ENCODE measurements at regions not wholly inside any gene's neighbourhood (a gene's known extent, or its start where the extent isn't known, plus 50 kb on each side); places are given as distances from the start of the nearest gene placed in this dataset.

DNA sequence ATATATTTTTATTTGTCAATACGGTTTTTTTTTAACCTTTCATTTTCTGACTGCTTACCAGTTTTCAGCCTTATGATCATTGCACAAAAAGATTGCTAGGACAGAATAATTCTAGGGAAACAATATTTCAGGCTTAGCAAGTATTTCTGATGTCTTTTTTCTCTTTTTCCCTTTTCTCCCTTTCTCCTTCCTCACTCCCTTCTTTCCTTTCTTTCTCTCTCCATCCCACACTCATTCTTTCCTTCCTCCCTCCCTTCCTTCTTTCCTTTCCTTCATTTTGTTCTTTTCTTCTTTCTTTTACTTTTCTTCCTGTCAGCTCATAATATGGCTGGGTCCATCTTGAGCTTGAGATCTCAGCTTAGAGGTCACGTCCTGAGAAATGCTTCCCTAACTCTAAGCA lies 601.4 kb upstream of the NOVA1 start:
- H3K4me3 Mint-ChIP-seq (ENCODE audit: unreplicated experiment) = no peak overlapping the region
- H3K79me2 ChIP-seq (ENCODE audit: insufficient read depth, low read length) = no peaks in the 10 kb centered on the region
- no peaks in the 10 kb centered on the region for H3K36me3 ChIP-seq (ENCODE audit: insufficient read depth, low read length)
- no peaks in the 10 kb centered on the region for H3K27me3 Mint-ChIP-seq (ENCODE audit: low read depth, unreplicated experiment)
- FAIRE-seq = no peak
- H3K27ac ChIP-seq (ENCODE audit: low read depth, low read length) = no peak overlapping the region
- H3K4me2 ChIP-seq (ENCODE audit: low read length) = no peak overlapping the region
- H3K27me3 ChIP-seq (ENCODE audit: insufficient read depth, low read length) = no peaks in the 10 kb centered on the region
- no peak overlapping the region for H3K27ac Mint-ChIP-seq (ENCODE audit: unreplicated experiment)
- no peaks in the 10 kb centered on the region for H3K4me1 ChIP-seq (ENCODE audit: insufficient read depth, low read length)
- H4K20me1 ChIP-seq (ENCODE audit: insufficient read depth, low read length) = no peaks in the 10 kb centered on the region
- DNase-seq (ENCODE audit: low read depth) = no peak
- H3K9ac ChIP-seq (ENCODE audit: low read length) = no peak overlapping the region
- TF ChIP-seq, protein P1, sequence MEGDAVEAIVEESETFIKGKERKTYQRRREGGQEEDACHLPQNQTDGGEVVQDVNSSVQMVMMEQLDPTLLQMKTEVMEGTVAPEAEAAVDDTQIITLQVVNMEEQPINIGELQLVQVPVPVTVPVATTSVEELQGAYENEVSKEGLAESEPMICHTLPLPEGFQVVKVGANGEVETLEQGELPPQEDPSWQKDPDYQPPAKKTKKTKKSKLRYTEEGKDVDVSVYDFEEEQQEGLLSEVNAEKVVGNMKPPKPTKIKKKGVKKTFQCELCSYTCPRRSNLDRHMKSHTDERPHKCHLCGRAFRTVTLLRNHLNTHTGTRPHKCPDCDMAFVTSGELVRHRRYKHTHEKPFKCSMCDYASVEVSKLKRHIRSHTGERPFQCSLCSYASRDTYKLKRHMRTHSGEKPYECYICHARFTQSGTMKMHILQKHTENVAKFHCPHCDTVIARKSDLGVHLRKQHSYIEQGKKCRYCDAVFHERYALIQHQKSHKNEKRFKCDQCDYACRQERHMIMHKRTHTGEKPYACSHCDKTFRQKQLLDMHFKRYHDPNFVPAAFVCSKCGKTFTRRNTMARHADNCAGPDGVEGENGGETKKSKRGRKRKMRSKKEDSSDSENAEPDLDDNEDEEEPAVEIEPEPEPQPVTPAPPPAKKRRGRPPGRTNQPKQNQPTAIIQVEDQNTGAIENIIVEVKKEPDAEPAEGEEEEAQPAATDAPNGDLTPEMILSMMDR (IDR thresholded peaks at IDR 0.05; ENCODE audit: insufficient read depth, low read depth, low read length) = no peak
- TF ChIP-seq EZH2 (IDR thresholded peaks at IDR 0.05; ENCODE audit: insufficient read depth, low read length) = no peak
- H3K9me3 Mint-ChIP-seq (ENCODE audit: unreplicated experiment) = no peaks in the 10 kb centered on the region
- no peak overlapping the region for H2AFZ ChIP-seq (ENCODE audit: low read depth, low read length)
- H3K4me3 ChIP-seq (ENCODE audit: insufficient read depth, low read depth, low read length) = no peak overlapping the region
- no peaks in the 10 kb centered on the region for H3K4me1 Mint-ChIP-seq (ENCODE audit: low read depth, unreplicated experiment)
- no peaks in the 10 kb centered on the region for H3K36me3 Mint-ChIP-seq (ENCODE audit: low read depth, unreplicated experiment)
- no peaks in the 10 kb centered on the region for H3K9me3 ChIP-seq (ENCODE audit: insufficient read depth, low read depth, low read length)

DNA sequence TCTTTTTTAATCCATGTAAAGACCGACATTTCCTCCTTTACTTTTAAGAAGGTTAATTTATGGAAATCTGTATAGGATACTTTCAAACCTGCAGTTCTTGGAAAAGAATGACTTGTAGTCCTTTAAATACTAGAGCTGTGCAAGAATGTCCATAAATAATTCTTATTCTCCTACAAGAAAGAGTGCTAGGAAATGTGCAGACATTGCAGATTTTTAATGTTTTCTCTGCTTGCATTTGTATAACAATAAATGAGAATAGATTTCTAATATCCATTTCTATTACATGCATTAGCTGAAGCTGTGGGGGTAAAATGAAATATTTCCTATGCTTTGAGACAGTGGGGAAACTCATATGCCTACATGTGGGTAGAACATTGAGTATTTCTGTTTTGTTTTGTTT lies 607.2 kb upstream of the NOVA1 start:
- no peaks in the 10 kb centered on the region for H3K4me1 Mint-ChIP-seq (ENCODE audit: low read depth, unreplicated experiment)
- H3K27me3 Mint-ChIP-seq (ENCODE audit: low read depth, unreplicated experiment) = no peaks in the 10 kb centered on the region
- no peak for TF ChIP-seq EZH2 (IDR thresholded peaks at IDR 0.05; ENCODE audit: insufficient read depth, low read length)
- TF ChIP-seq, protein P1 (IDR thresholded peaks at IDR 0.05; ENCODE audit: insufficient read depth, low read depth, low read length) = no peak
- no peak for DNase-seq (ENCODE audit: low read depth)
- Histone ChIP-seq H3K27me3 (ENCODE audit: insufficient read depth, low read length) (no peaks in the 10 kb centered on the region), H3K79me2 (ENCODE audit: insufficient read depth, low read length) (no peaks in the 10 kb centered on the region), H3K27ac (ENCODE audit: low read depth, low read length) (no peak overlapping the region), H3K36me3 (ENCODE audit: insufficient read depth, low read length) (no peaks in the 10 kb centered on the region), H2AFZ (ENCODE audit: low read depth, low read length) (no peak overlapping the region), H4K20me1 (ENCODE audit: insufficient read depth, low read length) (no peaks in the 10 kb centered on the region), H3K4me3 (ENCODE audit: insufficient read depth, low read depth, low read length) (no peak overlapping the region), H3K9me3 (ENCODE audit: insufficient read depth, low read depth, low read length) (no peaks in the 10 kb centered on the region), H3K9ac (ENCODE audit: low read length) (no peak overlapping the region), H3K4me2 (ENCODE audit: low read length) (no peak overlapping the region), H3K4me1 (ENCODE audit: insufficient read depth, low read length) (no peaks in the 10 kb centered on the region)
- no peak overlapping the region for H3K4me3 Mint-ChIP-seq (ENCODE audit: unreplicated experiment)
- H3K36me3 Mint-ChIP-seq (ENCODE audit: low read depth, unreplicated experiment) = no peaks in the 10 kb centered on the region
- H3K27ac Mint-ChIP-seq (ENCODE audit: unreplicated experiment) = no peak overlapping the region
- no peaks in the 10 kb centered on the region for H3K9me3 Mint-ChIP-seq (ENCODE audit: unreplicated experiment)
- FAIRE-seq = no peak

- DNase-seq (ENCODE audit: low read depth) = no peak
- H3K36me3 ChIP-seq (ENCODE audit: insufficient read depth, low read length) = no peaks in the 10 kb centered on the region
- Mint-ChIP-seq H3K36me3 (ENCODE audit: low read depth, unreplicated experiment) (no peaks in the 10 kb centered on the region), H3K9me3 (ENCODE audit: unreplicated experiment) (peaks cover under 1% of the 10 kb centered on the region), H3K4me1 (ENCODE audit: low read depth, unreplicated experiment) (no peaks in the 10 kb centered on the region), H3K4me3 (ENCODE audit: unreplicated experiment) (no peak overlapping the region), H3K27me3 (ENCODE audit: low read depth, unreplicated experiment) (no peaks in the 10 kb centered on the region), H3K27ac (ENCODE audit: unreplicated experiment) (no peak overlapping the region)
- no peak overlapping the region for H3K9ac ChIP-seq (ENCODE audit: low read length)
- TF ChIP-seq EZH2 (IDR thresholded peaks at IDR 0.05; ENCODE audit: insufficient read depth, low read length) = no peak
- TF ChIP-seq, protein P1 (IDR thresholded peaks at IDR 0.05; ENCODE audit: insufficient read depth, low read depth, low read length) = no peak
- FAIRE-seq = no peak
- H3K27me3 ChIP-seq (ENCODE audit: insufficient read depth, low read length) = no peaks in the 10 kb centered on the region
- H3K9me3 ChIP-seq (ENCODE audit: insufficient read depth, low read depth, low read length) = no peaks in the 10 kb centered on the region
- H2AFZ ChIP-seq (ENCODE audit: low read depth, low read length) = no peak overlapping the region
- no peaks in the 10 kb centered on the region for H3K79me2 ChIP-seq (ENCODE audit: insufficient read depth, low read length)
- no peak overlapping the region for H3K4me2 ChIP-seq (ENCODE audit: low read length)
- H3K4me1 ChIP-seq (ENCODE audit: insufficient read depth, low read length) = no peaks in the 10 kb centered on the region
- H4K20me1 ChIP-seq (ENCODE audit: insufficient read depth, low read length) = no peaks in the 10 kb centered on the region
- no peak overlapping the region for H3K4me3 ChIP-seq (ENCODE audit: insufficient read depth, low read depth, low read length)
- no peak overlapping the region for H3K27ac ChIP-seq (ENCODE audit: low read depth, low read length)
Observed at GRCh38 chr14:27211741-27212140, 613.9 kb upstream of the NOVA1 start.
